Posterior vena cava (tissue), 2 donors: ENCODE measurements at regions not wholly inside any gene's neighbourhood (a gene's known extent, or its start where the extent isn't known, plus 50 kb on each side); places are given as distances from the start of the nearest gene placed in this dataset.

Experiments
- DNase-seq: peaks from one replicate; pipeline ENCODE4 v3.0.0-alpha.2; 2020; ENCODE audit warnings: low spot score
- intact Hi-C, 2 donors: fragments of 100-400 bp; cut with DNase I; formaldehyde crosslinking; loops; one replicate each; pipeline versions ENCODE4 v1.14.1 to v1.14.2; 2022 to 2023
- donor health status: DM: yes; HTN: yes; CAD: no.
- donor health status: DM: yes; HTN: yes; CAD: no.

- intact Hi-C loops = no loop called here
- DNase-seq = no peak
Observed at GRCh38 chrX:6660567-6661264, 125.8 kb upstream of the VCX3A start.

GRCh38 chrX:6645216-6645615, 110.3 kb upstream of the VCX3A start:
- intact Hi-C loops = loop anchor here in 1 of 2 donors (1.0 kb wide), 1 partner anchor 41 kb away; no protein-coding TSS in a partner anchor
- DNase-seq = no peak

GRCh38 chrX:6644411-6644810, 109.5 kb upstream of the VCX3A start:
- intact Hi-C loops = no loop called here
- DNase-seq = no peak

DNA sequence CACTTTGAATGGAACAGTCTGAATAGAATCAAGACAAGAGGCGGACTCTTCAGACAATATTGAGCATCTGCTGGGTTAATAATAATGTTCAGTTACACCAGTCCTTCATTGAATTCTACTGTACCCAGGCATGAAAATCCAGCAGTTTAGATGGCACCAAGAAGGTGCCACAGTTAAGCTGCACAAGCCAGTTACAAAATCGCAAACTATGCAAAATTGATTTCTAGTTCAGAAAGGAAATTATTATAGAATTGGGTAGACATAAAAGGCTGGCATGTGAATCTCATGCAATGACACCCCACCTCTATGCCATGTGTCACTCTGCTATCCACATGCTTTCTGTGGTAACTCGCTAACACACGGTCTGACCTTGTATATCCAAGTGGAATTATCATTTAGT, 105.8 kb upstream of the VCX3A start:
- no peak for DNase-seq
- intact Hi-C loops = no loop called here

- DNase-seq = no peak
- intact Hi-C loops = no loop called here
Observed at GRCh38 chrX:6614506-6614905, 79.6 kb upstream of the VCX3A start.

DNA sequence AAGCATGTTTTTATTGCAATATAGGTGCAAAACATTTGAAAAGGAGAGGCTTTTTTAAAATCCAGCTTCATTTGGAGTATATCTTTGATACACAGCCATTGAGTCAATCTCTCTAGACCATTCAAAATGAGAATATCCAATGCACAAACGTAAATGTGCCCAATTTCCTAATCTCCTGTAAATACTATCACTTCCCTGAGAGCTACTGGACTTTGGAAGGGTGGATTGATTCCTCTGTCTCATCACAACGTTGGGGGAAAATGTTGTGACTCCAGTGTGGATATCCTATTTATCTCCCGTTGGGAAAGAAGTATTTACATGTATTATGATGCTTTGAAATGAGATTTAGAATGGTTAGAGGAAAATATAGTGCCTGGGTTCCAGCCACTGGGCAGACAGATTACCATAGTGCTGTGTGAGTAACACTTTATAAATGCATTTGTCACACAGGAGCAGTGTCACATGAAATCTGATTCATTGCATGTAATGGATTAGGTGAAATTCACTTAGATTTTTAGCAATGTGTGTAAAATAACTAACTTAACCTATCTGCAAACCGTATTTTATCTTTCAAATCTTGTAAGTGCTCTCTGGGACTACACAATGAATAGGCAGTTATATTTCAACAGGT, 64.4 kb upstream of the VCX3A start:
- DNase-seq = no peak
- intact Hi-C loops = no loop called here
